ENCODE measurements at regions not wholly inside any gene's neighbourhood (a gene's known extent, or its start where the extent isn't known, plus 50 kb on each side); places are given as distances from the start of the nearest gene placed in this dataset.

DNA sequence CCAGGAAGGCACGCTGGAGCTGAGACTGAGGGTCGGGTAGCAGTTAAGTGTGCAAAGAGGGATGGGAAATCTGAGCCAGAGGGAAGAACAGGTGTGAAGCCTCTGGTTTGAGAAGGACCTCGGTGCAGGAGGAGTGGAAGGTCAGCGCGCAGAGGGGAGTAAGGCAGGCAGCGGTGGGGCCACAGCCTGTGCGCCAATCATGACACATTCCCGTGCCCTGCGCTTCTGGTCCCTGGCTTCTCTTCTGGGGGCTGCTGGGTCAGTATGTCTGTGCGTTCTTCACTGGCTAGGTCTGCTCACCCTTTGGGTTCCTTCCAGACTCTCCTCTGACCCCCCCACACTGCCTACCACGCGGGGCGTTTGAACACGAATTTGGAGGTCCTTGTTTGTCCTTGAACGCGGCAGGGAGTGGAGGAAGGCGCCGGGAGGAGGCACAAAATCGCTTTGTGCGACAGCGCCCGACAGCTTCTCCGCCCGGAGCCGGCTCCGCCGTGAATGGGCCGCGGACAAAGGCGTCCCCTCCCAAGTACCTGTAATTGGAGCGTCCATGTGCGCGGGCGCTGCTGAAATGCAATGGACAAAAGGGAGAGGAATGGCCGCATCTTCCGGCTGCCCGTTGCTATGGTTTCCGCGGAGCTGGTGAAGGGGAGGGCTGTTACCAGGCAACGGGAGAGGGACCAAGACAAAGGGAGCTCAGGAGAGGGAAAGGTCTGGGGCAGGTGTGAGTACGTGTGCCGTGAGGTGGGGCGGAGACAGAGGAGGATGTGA is 207.2 kb upstream of the SRRM4 start:
- DNase-seq = peak; percentile 24 to 31

GRCh38 chr12:118777504-118777903 is 203.8 kb upstream of the SRRM4 start:
- DNase-seq = no peak

- DNase-seq = no peak
These were observed 203.3 kb upstream of the SRRM4 start for GRCh38 chr12:118778077-118778476.

- no peak for DNase-seq
These were observed 200.4 kb upstream of the SRRM4 start for GRCh38 chr12:118780939-118781338.

GRCh38 chr12:118781692-118782091 is 199.6 kb upstream of the SRRM4 start:
- DNase-seq = no peak

- no peak for DNase-seq
These were observed 197.6 kb upstream of the SRRM4 start for GRCh38 chr12:118783703-118784102.

DNA sequence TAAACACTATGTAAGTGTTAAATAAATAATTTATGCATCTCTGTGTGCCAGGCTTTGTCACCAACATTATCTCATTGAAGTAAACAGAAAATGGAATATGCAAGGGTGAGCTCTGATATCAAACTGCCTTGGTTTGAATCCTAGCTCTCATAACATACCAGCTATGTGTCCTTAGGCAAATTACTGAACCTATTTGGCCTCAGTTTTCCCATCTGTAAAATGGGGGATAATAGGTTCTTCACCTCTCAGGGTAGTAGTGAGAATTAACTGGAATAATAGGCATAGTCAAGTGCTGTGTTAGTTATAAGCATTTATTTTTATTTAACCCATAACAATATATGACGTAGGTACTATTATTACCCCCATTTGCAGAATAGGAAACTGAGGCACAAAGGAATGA is 190.8 kb upstream of the SRRM4 start:
- no peak for DNase-seq

- no peak for DNase-seq
These were observed 167.5 kb upstream of the SRRM4 start for GRCh38 chr12:118813778-118814357.

DNA sequence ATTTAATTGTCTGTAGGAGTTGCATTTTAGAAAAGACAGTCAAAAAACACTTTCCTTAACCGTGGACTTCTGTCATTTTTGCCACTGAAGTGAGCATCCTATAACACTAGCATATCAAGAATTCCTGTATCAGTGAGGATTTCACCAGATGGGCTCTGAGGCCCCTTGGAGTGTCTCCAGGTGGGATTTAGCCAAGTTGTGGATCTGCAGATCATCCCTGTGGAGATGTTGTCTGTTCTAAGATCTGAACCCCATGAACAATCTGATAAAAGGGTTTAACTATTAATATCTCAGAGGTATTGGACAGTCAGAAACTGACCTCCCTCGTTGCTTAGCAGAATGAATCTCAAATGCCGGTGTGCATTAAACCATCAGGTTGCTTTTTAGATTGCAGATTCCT is 165.0 kb upstream of the SRRM4 start:
- no peak for DNase-seq

GRCh38 chr12:118821386-118821925 is 159.9 kb upstream of the SRRM4 start:
- DNase-seq = no peak

- no peak for DNase-seq
These were observed 158.8 kb upstream of the SRRM4 start for GRCh38 chr12:118822512-118822911.

DNA sequence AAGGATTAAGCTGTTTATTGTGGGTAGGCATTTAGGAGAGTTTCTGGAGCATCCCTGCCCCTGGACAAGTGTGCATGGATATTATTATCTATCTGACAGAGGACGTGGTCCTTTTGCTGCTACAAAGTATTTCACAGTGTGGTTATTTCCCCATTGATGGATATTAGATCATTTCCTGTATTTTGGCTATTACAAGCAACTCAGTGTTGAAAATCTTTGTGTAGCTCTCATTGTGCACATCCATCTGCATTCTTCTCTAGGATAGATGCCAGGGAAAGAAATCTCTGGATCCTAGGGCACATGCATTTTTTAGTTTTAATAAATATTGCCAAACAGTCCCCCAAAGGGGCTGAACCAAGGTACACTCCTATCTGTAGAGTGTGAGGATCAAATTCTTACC is 154.3 kb upstream of the SRRM4 start:
- peak in 1 of 2 donors; percentile 51 for DNase-seq

DNA sequence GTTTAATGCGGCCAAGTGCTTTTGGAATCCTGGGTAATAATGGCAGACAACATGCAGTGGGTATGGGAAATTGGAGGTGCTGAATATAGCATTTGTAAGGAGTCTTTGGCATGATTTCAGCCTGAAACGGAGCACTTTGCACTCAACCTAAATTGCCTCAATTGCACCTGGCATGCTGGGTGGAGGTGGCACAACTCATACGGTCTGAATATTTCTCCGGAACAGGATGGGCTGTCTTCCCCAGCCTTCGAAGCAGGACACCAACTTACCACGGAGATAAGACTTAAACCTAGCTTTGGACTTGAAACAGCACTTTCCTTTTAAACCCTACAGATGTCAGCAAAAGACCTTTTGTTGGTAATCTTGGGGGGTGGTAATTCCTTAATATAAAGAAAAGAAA is 153.7 kb upstream of the SRRM4 start:
- DNase-seq = no peak

DNA sequence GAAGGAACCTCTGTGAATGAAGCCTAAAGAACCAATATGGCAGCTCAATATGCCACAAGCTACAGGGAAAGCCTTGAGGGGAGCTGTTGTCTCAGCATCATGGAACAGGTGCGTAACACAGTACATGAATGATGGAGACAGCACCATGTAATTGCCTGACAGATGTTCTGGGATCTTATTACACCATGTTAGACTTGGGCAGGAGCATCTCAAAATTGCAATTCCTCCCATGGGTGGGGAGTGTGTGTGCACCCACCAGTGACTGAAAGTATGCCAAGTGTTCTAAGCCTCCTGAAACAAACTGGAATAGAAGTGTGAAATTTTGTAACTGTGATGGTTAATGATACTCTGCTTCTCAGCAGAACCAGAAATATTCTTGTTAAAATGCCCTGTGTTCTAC is 151.0 kb upstream of the SRRM4 start:
- DNase-seq = peak in 1 of 2 donors; percentile 7

DNA sequence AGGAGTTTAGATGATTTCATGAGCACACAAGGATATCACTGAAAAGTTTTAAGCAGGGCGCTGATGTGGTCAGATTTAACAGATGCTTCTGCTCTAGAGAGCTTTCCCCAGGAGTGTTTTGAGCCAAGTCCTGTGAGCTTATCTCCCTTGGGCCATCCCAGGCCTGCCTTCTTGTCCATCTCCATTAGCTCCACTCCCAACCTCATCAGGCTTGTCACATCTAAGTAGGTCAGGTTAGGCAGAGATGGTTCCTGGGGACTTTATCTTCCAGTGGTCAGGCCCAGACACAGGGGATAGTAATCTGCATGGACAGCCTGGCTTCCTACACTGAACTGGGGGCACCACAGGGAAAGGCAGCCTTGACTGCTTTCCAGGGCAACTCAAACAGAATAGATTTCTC is 145.4 kb upstream of the SRRM4 start:
- DNase-seq = no peak

DNA sequence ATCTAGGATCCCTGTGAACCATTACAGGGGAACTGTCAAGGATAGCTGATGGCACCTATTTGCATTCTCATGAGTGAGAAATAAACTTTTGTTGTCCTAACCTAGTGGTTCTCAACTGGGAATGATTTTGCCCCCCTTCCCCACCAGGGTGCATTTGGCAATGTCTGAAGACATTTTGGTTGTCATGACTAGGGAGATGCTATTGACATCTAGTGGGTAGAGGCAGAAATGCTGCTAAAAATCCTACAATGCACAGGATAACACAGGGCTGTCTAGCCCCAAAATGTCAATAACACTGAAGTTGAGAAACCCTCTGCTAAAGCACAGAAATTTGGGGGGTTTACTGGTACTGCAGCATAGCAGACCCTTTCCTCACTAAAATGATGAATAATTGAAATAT is 140.9 kb upstream of the SRRM4 start:
- DNase-seq = no peak

GRCh38 chr12:118840878-118841277 is 140.5 kb upstream of the SRRM4 start:
- DNase-seq = no peak

GRCh38 chr12:118841588-118841987 is 139.8 kb upstream of the SRRM4 start:
- DNase-seq = no peak

DNA sequence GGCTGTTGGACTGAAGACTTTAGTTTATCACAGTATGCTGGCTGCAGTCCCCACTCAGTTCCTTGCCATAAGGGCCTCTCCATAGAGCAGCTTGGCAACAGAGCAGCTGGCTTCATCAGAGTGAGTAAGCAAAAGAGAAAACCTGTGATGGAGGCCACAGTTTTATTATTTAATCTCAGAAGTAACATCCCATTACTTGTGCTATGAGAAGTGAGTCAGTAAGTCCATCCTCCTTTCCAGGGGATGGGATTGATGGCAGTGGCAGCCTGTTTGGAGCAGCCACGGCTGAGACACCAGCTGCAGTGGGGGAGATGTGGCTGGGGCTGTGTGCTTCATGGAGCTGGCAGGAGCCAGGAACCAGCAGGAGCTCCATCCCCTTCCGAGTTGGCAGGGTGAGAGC is 138.5 kb upstream of the SRRM4 start:
- peak in 1 of 2 donors; percentile 42 for DNase-seq

GRCh38 chr12:118846416-118846815 is 134.9 kb upstream of the SRRM4 start:
- no peak for DNase-seq

- DNase-seq = no peak
These were observed 131.0 kb upstream of the SRRM4 start for GRCh38 chr12:118850244-118850825.

DNA sequence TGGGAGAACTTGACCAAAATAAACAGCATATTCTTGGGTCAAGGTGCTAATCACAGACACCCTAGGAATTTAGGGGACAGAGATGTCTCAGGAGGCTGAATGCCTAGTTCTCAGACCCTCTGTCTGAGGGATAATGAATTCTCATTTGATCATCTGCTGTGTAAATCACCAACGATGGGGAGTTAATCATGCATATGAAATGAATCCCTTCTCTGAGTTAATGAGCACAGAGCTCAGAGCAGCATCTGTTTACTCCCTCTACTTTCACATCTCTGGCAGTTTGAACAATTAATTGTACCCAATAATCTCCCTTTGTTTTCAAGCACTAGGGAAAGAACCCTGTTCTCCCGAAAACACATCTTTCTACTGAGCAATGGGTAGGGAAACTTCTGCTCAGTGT is 129.4 kb upstream of the SRRM4 start:
- DNase-seq = peak in 1 of 2 donors; percentile 18

- DNase-seq = no peak
These were observed 127.7 kb upstream of the SRRM4 start for GRCh38 chr12:118853634-118854033.

DNA sequence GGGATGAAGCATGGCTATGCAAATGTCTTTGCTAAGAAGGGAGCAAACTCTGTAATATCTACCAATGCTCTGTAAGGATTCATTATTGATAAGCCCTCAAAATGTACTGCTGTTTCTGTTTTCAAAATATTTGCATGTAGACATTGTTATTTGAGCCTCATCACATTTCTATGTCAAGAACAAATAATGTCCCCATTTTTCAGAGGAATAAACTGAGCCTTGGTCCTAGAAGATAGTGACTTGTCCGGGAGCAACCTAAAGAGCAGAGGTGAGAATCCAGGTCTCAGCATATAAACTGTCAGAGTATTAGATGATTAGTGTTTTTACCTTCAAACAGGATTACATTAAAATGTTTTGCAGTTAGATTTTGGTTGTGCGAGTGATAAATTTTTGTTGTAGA is 125.5 kb upstream of the SRRM4 start:
- DNase-seq = no peak

All from hippocampal formation (tissue), 2 donors.